Islet of Langerhans (tissue), 1 donor: ENCODE measurements at regions not wholly inside any gene's neighbourhood (a gene's known extent, or its start where the extent isn't known, plus 50 kb on each side); places are given as distances from the start of the nearest gene placed in this dataset.
"Not testable (repeated sequence)": the region's sequence is repeated elsewhere in the genome, so short reads cannot be mapped to it uniquely, and the experiment has no call there.

Experiments
- FAIRE-seq: peaks from one replicate; lab custom pipeline; 2011; peaks lifted over from hg19 to GRCh38; lab: Jason Lieb, UNC

DNA sequence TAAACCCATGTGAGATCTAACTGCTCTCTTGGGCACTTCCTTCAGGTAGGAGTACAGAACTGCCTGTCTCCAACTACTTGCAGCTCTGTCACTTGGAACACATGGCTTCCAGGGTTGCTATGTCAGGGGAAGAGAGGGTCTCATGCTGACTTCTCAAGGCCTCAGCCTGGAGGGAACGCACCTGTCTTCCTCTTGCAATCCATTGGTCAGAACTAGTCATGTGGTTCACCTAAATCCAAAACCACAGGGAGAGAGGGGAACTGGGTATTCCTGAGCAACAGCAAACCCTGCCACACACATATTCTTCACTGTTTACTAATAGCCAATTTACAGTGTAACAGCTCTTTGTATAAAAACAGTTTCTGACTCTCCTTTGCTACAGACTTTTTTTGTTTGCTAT is 206.1 kb downstream of the KCNJ2 start:
- FAIRE-seq, result no peak

GRCh38 chr17:70375813-70376770 is 206.8 kb downstream of the KCNJ2 start:
- FAIRE-seq, result peak; percentile 47

GRCh38 chr17:70377654-70378053 is 208.3 kb downstream of the KCNJ2 start:
- FAIRE-seq, result no peak

GRCh38 chr17:70378076-70378475 is 208.7 kb downstream of the KCNJ2 start:
- no peak for FAIRE-seq

DNA sequence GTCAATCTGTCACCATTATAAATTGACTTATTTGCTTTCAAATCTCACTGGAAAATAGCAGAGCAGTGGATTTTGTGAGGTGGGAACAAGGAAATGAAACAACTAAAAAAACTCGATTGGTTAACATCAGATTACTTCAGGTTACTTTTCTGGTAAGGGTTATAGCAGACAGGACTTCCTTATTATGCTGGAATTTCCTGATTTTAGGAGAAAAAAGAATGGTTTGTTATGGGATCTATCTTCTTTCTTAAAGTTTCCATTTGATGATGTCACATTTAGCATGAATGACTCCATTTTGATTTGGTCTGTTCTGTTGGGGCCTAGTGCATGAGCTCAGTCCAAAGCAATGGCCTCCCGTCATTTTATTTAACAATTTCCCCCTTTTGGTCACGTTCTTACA is 210.6 kb downstream of the KCNJ2 start:
- FAIRE-seq, result no peak

DNA sequence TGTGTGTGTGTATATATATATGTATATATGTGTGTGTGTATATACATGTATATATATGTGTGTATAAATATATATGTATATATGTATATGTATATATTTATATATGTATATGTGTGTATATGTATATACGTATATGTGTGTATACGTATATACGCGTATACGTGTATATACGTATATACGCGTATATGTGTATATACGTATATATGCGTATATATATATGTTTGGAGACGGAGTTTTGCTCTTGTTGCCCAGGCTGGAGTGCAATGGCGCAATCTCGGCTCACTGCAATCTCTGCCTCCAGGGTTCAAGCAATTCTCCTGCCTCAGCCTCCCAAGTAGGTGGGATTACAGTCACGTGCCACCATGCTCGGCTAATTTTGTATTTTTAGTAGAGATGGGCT is 212.6 kb downstream of the KCNJ2 start:
- FAIRE-seq, result not testable (repeated sequence)

DNA sequence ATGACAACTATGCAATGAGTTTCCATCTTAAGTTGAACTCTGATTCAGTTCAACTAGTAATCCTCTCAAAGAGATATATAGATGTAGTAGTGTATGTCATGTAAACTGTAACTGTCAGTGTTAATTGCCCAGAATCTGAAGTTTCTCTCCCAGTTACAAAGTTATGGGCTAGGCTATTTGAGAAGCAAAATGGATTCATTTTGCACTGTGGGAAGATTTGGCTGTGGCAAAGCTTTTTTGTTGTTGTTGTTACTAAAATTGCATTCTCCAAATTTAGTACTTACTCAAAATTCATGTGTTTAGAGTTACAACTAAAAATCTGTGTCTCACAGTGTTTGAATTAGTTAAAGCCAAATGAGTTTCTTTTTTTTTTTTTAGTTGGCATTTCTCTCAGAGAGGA is 219.0 kb downstream of the KCNJ2 start:
- peak; percentile 21 for FAIRE-seq

DNA sequence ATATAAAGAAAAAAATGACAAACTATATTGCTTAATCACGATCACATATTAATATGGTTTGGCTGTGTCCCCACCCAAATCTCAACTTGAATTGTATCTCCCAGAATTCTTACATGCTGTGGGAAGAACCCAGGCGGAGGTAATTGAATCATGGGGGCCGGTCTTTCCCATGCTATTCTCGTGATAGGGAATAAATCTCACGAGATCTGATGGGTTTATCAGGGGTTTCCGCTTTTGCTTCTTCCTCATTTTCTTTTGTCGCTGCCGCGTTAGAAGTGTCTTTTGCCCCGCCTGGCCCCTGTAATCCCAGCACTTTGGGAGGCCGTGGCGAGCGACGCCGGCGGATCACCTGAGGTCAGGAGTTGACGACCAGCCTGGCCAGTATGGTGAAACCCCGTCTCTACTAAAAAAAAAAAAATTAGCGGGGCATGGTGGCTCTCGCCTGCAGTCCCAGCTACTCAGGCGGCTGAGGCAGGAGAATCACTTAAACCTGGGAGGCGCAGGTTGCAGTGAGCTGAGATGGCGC is 220.0 kb downstream of the KCNJ2 start:
- FAIRE-seq, result not testable (repeated sequence)

- no peak for FAIRE-seq
Measured at GRCh38 chr17:70390049-70390448, 220.7 kb downstream of the KCNJ2 start.

GRCh38 chr17:70394473-70395232 is 225.3 kb downstream of the KCNJ2 start:
- FAIRE-seq, result no peak

DNA sequence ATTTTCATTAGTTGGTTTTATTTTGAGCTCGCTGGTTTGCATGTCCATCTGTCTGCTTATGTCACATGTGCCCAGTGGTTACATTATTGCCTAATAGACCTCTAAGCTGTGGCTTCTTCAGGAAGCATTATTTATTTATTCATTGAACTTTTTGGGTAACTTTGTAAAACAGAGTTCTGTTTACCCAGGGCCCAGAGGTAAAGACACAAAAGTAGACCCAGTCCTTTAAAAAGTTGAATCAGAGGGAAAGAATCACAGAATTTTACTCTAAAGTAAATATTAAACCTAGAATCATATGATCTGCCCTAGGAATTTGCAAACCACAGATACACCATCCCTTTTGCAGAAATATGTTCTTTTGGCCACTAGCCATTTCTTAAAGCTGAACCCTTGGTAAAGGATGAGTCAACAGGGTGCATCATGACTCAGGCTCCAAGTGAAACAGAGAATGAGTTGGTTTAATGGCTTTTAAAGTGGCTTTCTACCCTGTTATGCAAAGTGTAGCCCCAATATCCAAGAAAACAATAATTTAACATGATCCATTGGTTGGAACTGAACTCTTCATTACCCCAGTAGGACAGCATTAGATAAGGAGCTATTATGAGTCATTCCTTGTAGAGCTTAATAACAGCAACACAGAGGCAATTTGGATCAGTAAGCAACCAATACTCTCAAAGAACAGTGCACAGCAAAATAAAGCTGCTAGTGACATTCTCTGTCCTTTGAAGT is 236.3 kb downstream of the KCNJ2 start:
- no peak for FAIRE-seq

DNA sequence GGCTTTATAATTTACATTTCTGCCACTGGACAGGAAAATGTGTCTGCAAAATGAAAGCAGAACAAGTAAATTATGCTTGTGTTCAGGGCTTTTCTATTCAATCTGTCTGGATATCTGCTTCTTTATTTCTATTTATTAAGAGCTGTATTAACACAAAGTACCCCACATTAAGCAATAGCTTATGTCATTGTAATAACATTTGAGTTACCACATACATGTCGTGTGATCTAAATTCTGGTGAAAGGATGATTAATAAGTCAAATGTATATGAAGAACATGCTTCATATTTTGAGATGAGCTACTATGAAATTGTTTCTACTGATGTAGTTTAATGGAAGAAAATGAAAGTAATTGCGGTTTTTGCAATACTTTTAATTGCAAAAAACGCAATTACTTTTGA is 238.2 kb downstream of the KCNJ2 start:
- FAIRE-seq, result no peak

DNA sequence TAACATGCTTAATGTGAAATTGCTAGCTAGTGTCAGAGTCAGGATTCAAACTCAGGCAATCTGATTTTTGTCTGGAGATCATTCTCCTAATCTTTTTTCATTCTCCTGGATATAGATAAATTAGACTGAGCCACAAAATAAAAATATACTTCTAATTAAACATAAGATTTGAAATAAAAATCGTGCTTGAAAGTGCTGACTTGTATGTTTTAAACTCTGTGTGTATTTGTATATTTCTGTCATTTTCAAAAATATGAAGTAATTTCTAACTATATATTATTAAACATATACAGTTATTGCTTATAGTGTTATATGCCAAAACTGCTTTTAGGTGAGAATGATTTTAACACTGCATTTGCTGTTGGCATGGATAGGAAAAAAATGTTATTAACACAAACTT is 239.4 kb downstream of the KCNJ2 start:
- peak; percentile 49 for FAIRE-seq

DNA sequence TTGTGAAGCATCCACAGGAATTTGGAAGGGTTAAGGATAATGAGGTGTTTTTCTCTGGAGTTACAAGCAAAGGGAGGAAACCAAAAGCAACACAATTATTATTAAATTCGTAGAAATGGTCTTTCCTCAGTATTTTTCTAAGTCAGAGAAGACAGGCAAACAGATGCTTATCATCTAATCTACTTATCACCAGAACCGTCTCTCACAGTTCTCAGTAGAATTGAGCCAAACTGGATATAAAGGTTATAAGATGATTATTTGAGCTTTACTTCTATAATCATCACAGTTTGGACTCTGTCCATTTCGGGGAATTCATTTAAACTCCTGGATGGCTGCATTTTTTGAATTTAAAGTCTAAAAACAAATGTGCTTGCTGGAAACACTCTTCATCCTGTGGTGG is 245.0 kb downstream of the KCNJ2 start:
- no peak for FAIRE-seq

DNA sequence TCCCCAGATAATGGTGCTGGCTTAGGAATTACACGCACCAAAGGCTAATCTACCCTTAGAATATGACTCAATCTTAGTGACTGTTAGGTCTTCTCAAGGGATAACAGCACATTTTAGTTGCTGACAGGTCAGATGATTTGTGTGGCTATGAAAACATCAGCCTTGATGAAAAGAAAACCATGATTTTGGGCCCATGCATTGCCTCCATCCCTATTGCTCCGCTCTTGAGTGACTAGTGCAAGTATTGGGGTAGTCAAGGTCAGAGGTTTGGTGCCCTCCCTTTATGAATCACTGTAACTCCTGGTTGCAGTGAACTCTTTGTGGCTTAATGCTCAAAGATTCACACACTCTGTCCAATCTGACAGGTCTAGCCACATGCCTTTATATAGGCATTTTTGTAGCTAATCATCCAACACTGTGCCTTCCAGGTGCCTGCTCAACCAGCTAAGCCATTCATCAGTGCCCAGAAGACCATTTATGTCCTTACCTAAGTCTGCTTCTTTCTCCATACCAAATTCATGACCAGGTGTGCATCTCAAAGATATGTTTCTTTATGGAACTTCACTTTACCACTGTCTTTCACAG is 251.6 kb downstream of the KCNJ2 start:
- FAIRE-seq, result no peak

GRCh38 chr17:70422862-70423261 is 253.5 kb downstream of the KCNJ2 start:
- no peak for FAIRE-seq

- FAIRE-seq, result no peak
Measured at GRCh38 chr17:70423562-70423961, 254.2 kb downstream of the KCNJ2 start.

DNA sequence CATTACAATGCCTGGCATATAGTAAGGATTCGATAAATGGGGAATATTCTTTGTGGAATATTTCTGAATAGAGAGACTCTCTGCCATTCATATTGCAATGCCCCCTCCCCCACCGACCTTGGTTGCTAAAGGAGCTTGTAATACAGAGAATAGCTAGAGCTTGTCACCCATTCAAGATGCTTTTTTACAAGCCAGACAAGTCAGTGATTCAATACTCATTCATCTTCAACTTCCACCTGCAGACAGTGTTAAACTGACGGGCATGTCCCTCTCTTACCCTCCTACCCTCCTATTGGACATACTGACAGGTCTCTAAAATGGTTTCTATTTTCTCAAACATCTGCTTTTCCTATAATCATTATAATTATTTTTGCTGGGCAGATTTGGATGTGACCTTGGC is 257.4 kb downstream of the KCNJ2 start:
- FAIRE-seq, result no peak

GRCh38 chr17:70434536-70435490 is 265.5 kb downstream of the KCNJ2 start:
- FAIRE-seq, result no peak

DNA sequence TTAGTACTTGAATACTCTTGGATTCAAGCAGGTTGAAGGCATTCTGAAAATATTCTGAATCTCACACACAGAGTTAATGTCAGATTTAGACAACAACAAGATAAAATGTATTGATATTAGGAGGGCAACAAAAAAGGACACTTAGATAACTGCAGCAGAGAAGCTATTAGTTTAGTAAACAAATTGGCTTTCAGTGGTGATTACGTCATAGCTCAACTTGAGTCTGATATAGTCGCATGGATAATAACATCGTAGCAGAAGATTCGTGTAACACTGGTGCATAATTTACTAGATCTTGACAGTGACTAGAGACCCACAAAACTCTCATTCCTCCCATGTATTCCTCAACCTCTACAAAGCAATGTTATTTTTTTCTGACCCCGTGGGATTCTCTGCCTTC is 268.3 kb downstream of the KCNJ2 start:
- FAIRE-seq, result no peak

DNA sequence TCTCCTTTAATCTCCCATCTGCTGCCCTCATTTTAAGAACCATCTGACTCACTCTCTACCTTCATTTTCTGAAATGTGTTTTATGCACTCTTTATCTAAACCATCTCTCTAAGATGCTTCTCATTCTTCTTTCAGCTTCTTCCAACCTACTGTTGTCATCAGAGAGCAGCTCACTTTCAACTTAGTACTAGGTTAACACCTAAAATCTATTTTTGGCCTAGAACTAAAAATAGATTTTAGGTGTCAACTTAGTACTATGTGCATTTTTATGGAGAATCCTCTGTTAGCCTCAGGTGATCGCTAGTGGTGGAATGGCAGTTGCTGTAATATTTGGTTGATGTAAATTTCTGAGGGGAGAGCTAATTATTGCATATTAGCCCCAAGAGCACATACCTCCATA is 277.1 kb downstream of the KCNJ2 start:
- no peak for FAIRE-seq
